ENCODE measurements at regions not wholly inside any gene's neighbourhood (a gene's known extent, or its start where the extent isn't known, plus 50 kb on each side); places are given as distances from the start of the nearest gene placed in this dataset.

DNA sequence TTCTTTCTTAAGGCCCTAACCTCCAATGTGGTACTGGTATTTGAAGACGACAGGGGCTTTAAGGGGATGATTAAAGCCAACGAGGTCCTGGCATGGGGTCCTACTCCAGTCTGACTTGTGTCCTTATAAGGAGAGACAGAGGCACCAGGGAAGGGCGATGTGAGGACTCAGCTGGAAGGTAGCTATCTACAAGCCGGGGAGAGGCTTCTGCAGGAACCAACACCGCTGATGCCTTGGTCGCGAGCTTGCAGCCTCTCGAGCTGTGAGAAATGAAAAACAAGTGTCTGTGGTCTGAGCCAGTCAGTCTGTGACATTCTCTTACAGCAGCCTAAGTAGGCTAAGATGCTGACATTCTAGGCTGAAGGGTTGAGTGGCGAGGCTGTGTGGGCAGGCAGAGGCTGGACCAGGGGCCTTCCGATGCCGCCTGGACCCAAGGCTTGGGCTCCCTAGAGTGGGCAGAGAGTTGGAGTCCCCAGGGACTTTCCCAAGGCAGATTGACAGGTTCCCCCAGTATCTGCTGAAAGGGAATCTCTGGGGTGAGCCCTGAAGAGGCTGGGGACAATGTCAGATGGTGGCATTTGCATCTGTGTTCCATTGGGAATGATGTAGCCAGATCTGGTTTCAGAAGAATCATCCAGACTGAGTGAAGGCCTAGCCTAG lies 322.9 kb upstream of the HS6ST1 start:
- in situ Hi-C loops (cut with HindIII; ENCODE audit: low sequenced_read_pairs), result no loop called here
- no peak overlapping the region for H3K4me3 ChIP-seq (ENCODE audit: low read depth, low read length)
- TF ChIP-seq, protein P1, sequence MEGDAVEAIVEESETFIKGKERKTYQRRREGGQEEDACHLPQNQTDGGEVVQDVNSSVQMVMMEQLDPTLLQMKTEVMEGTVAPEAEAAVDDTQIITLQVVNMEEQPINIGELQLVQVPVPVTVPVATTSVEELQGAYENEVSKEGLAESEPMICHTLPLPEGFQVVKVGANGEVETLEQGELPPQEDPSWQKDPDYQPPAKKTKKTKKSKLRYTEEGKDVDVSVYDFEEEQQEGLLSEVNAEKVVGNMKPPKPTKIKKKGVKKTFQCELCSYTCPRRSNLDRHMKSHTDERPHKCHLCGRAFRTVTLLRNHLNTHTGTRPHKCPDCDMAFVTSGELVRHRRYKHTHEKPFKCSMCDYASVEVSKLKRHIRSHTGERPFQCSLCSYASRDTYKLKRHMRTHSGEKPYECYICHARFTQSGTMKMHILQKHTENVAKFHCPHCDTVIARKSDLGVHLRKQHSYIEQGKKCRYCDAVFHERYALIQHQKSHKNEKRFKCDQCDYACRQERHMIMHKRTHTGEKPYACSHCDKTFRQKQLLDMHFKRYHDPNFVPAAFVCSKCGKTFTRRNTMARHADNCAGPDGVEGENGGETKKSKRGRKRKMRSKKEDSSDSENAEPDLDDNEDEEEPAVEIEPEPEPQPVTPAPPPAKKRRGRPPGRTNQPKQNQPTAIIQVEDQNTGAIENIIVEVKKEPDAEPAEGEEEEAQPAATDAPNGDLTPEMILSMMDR (IDR thresholded peaks at IDR 0.05; ENCODE audit: low read depth, low read length), result no peak
- DNase-seq (ENCODE audit: low read depth, low spot score), result no peak

DNA sequence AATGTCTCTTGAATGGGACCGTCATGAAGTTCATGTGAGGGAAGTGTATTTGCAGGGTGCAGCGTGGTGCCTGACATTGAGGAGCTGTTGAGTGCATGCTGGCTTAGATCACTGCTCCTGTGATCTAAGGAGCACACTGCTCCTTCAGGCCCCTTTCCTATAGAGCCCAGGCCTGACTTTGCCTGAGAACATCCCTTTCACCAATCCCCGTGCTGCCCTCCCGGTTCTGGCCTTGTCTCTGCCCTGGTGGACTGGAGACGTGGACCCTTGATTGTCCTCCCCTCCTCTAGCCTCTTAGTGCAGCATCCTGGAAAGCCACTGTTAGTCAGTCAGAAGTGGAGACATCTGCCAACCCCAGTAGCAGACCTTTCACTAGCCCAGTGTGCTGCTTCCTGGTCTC lies 323.6 kb upstream of the HS6ST1 start:
- DNase-seq (ENCODE audit: low read depth, low spot score), result no peak
- TF ChIP-seq, protein P1 (IDR thresholded peaks at IDR 0.05; ENCODE audit: low read depth, low read length), result no peak
- in situ Hi-C loops (cut with HindIII; ENCODE audit: low sequenced_read_pairs), result no loop called here
- no peak overlapping the region for H3K4me3 ChIP-seq (ENCODE audit: low read depth, low read length)

GRCh38 chr2:128642821-128643220 lies 324.2 kb upstream of the HS6ST1 start:
- TF ChIP-seq, protein P1 (IDR thresholded peaks at IDR 0.05; ENCODE audit: low read depth, low read length), result no peak
- in situ Hi-C loops (cut with HindIII; ENCODE audit: low sequenced_read_pairs), result no loop called here
- DNase-seq (ENCODE audit: low read depth, low spot score), result no peak
- H3K4me3 ChIP-seq (ENCODE audit: low read depth, low read length), result no peak overlapping the region

DNA sequence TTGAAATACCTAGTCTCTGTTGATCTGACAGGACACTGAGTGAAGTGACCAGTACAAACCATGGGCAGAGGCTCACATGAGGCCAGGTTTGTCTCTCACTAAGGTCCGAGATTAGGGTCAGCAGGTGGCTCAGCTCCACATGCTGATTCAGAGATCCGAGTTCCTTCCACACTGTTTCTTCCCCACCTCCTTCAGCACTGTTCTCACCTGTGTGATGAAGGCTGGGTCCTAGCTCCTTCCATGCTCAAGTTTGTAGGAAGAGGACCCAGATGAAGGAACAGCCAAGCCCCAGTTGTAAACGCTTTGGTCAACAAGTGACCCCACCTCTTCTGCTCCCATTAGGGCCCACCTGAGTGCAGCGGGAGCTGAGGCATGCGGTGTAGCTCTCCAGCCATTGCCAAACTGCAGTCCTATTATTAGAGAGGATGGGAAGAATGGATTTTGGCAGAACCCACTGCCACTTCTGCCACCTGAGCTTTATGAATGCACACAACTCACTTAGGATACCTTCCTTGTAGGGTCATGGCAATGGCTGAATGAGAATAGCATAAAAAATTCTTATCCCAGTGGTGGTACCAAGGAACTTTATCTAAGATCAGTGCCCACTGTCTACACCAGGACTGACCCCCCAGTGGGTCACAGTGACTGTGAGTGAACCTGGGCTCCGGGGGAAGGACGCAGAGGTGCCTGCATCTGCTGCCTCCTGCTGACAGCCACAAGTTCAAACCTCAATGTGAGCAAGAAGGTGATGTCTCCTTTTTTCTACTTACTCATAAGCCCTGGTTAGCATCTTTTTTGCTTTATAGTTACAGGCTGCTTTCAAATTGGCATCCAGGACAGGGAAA lies 324.8 kb upstream of the HS6ST1 start:
- DNase-seq (ENCODE audit: low read depth, low spot score), result no peak
- in situ Hi-C loops (cut with HindIII; ENCODE audit: low sequenced_read_pairs), result no loop called here
- no peak overlapping the region for H3K4me3 ChIP-seq (ENCODE audit: low read depth, low read length)
- TF ChIP-seq, protein P1 (IDR thresholded peaks at IDR 0.05; ENCODE audit: low read depth, low read length), result no peak

DNA sequence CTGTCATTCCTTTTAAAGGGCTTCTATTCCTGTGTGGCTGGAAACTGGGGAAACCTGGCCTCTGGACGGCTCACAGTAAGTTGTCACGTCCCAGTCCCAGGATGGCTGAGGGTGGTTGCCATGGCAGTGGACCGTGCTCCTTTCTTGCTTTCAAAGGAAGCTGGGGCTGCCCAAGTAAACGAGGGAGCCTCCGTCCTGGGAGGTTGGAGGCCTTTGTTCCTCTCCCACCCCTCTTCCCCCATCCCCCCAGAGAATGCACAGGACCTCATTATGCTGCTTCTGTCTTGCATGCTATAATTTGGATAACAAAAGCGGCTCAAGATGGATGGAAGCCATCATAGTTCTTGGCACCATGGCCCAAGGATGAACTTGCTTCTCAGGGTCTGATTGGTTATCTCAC lies 325.5 kb upstream of the HS6ST1 start:
- DNase-seq (ENCODE audit: low read depth, low spot score), result no peak
- in situ Hi-C loops (cut with HindIII; ENCODE audit: low sequenced_read_pairs), result no loop called here
- H3K4me3 ChIP-seq (ENCODE audit: low read depth, low read length), result no peak overlapping the region
- TF ChIP-seq, protein P1 (IDR thresholded peaks at IDR 0.05; ENCODE audit: low read depth, low read length), result no peak

GRCh38 chr2:128644718-128645256 lies 326.1 kb upstream of the HS6ST1 start:
- TF ChIP-seq, protein P1 (IDR thresholded peaks at IDR 0.05; ENCODE audit: low read depth, low read length), result peak; percentile 14
- in situ Hi-C loops (cut with HindIII; ENCODE audit: low sequenced_read_pairs), result no loop called here
- DNase-seq (ENCODE audit: low read depth, low spot score), result no peak
- no peak overlapping the region for H3K4me3 ChIP-seq (ENCODE audit: low read depth, low read length)
